Nephron (organoid): ENCODE measurements at regions not wholly inside any gene's neighbourhood (a gene's known extent, or its start where the extent isn't known, plus 50 kb on each side); places are given as distances from the start of the nearest gene placed in this dataset.

Experiments
- H3K27ac Mint-ChIP-seq, 3 experiments: 2 replicates each; pipeline ENCODE4 v1.8.0; 2020; ENCODE audit warnings: mixed read lengths in 3 of 3, mild to moderate bottlenecking in 2 of 3, moderate library complexity in 1 of 3
- H3K27me3 Mint-ChIP-seq: 2 replicates; pipeline ENCODE4 v1.8.0; 2021; ENCODE audit warnings: low read depth, mild to moderate bottlenecking, moderate library complexity, mixed read lengths
- H3K36me3 Mint-ChIP-seq: 2 replicates; pipeline ENCODE4 v1.8.0; 2020; ENCODE audit warnings: low read depth, mixed read lengths
- H3K4me1 Mint-ChIP-seq: 2 replicates; pipeline ENCODE4 v1.8.0; 2020; ENCODE audit warnings: mixed read lengths
- H3K4me3 Mint-ChIP-seq, 3 experiments: 2 replicates each; pipeline ENCODE4 v1.8.0; 2020; ENCODE audit warnings: mild to moderate bottlenecking in 3 of 3, mixed read lengths in 3 of 3, moderate library complexity in 2 of 3
- H3K9me3 Mint-ChIP-seq: 2 replicates; pipeline ENCODE4 v1.8.0; 2020; ENCODE audit warnings: mixed read lengths
- CTCF ChIP-seq, 3 experiments: fragments of 200-600 bp; sonication (generic); IDR thresholded peaks; one replicate each; pipeline ENCODE4 v1.5.0; 2021; ENCODE audit warnings: antibody characterized with exemption in 3 of 3; ENCODE audit not compliant: unreplicated experiment in 3 of 3

DNA sequence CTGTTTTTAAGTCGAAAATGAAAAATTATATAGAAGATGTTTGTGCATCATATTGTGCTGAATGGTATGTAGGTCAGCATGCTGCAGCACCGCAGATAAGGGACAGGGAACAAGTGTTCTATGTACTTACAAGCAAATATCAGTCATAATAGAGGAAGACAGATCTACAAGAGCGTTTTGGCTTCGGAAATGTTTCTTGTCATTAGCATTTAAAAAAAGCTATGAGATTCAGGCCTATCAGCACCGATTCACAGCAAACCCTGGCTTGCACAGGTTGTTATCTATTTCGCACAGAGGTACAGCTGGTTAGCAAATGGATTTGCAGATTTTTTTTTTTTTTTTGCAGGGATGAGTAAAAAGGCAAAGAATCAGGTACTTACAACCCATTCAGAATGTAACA is 204.2 kb upstream of the TBC1D5 start:
- Mint-ChIP-seq H3K27ac (no peak overlapping the region), H3K4me3 (no peak overlapping the region), H3K36me3 (no peaks in the 10 kb centered on the region), H3K9me3 (no peaks in the 10 kb centered on the region), H3K27me3 (no peaks in the 10 kb centered on the region), H3K4me1 (peaks cover 30% of the 10 kb centered on the region)
- no peak for TF ChIP-seq CTCF (IDR thresholded peaks at IDR 0.05; ENCODE audit: unreplicated experiment in 3 of 3)

- Mint-ChIP-seq H3K4me1 (peaks cover 31% of the 10 kb centered on the region), H3K4me3 (no peak overlapping the region), H3K9me3 (no peaks in the 10 kb centered on the region), H3K27ac (no peak overlapping the region), H3K36me3 (no peaks in the 10 kb centered on the region), H3K27me3 (no peaks in the 10 kb centered on the region)
- no peak for TF ChIP-seq CTCF (IDR thresholded peaks at IDR 0.05; ENCODE audit: unreplicated experiment in 3 of 3)
Measured at GRCh38 chr3:17945799-17946399, 203.5 kb upstream of the TBC1D5 start.

GRCh38 chr3:17945018-17945798 is 202.8 kb upstream of the TBC1D5 start:
- Mint-ChIP-seq H3K9me3 (no peaks in the 10 kb centered on the region), H3K27ac (peak overlapping the region in 1 of 3 experiments; percentile 40)
- no peak for TF ChIP-seq CTCF (IDR thresholded peaks at IDR 0.05; ENCODE audit: unreplicated experiment in 3 of 3)

GRCh38 chr3:17942856-17943255 is 200.4 kb upstream of the TBC1D5 start:
- Mint-ChIP-seq H3K36me3 (no peaks in the 10 kb centered on the region), H3K9me3 (no peaks in the 10 kb centered on the region), H3K4me1 (peaks cover 42% of the 10 kb centered on the region), H3K27me3 (no peaks in the 10 kb centered on the region), H3K27ac (no peak overlapping the region), H3K4me3 (no peak overlapping the region)
- TF ChIP-seq CTCF (IDR thresholded peaks at IDR 0.05; ENCODE audit: unreplicated experiment in 3 of 3), result no peak

More at GRCh38 chr3:17945018-17945798, 202.8 kb upstream of the TBC1D5 start:
- Mint-ChIP-seq H3K4me3 (no peak overlapping the region), H3K27me3 (no peaks in the 10 kb centered on the region), H3K4me1 (peaks cover 31% of the 10 kb centered on the region), H3K36me3 (no peaks in the 10 kb centered on the region)

GRCh38 chr3:17941766-17942165 is 199.3 kb upstream of the TBC1D5 start:
- Mint-ChIP-seq H3K27ac (no peak overlapping the region), H3K9me3 (no peaks in the 10 kb centered on the region), H3K27me3 (no peaks in the 10 kb centered on the region), H3K4me3 (no peak overlapping the region), H3K4me1 (peaks cover 42% of the 10 kb centered on the region), H3K36me3 (no peaks in the 10 kb centered on the region)
- TF ChIP-seq CTCF (IDR thresholded peaks at IDR 0.05; ENCODE audit: unreplicated experiment in 3 of 3), result no peak

DNA sequence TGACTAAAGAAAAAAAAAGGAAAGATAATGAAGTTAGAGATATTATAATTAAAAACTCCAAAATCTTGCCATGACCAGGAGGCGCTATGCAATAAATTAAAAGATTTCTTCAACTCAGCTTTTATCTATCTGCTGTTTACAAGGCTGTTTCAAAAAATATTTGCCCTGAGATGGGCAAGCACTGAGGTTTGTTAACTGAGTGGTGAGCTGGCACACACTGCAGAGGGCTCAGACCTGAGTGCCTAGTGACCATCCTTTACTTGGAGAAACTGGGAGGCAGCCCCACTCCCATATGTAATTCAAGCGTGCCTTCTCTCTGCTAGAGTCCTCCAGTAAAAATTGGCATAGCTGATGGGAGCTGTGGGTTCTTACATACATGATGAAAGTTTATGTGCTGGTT is 198.7 kb upstream of the TBC1D5 start:
- no peak overlapping the region for H3K27ac Mint-ChIP-seq

More for the DNA sequence above, 198.7 kb upstream of the TBC1D5 start:
- peaks cover 37% of the 10 kb centered on the region for H3K4me1 Mint-ChIP-seq
- no peaks in the 10 kb centered on the region for H3K9me3 Mint-ChIP-seq
- TF ChIP-seq CTCF (IDR thresholded peaks at IDR 0.05; ENCODE audit: unreplicated experiment in 3 of 3), result no peak
- no peaks in the 10 kb centered on the region for H3K36me3 Mint-ChIP-seq
- H3K4me3 Mint-ChIP-seq, result no peak overlapping the region
- no peaks in the 10 kb centered on the region for H3K27me3 Mint-ChIP-seq
